Stimulated activated CD8-positive, alpha-beta memory T cell treated with anti-CD3 and anti-CD28 coated beads, Interleukin-15, amount 100 ng/mL, for 24 hours (primary cell): ENCODE measurements at regions not wholly inside any gene's neighbourhood (a gene's known extent, or its start where the extent isn't known, plus 50 kb on each side); places are given as distances from the start of the nearest gene placed in this dataset.
"Not testable (repeated sequence)": the region's sequence is repeated elsewhere in the genome, so short reads cannot be mapped to it uniquely, and the experiment has no call there.

Source experiments
- DNase-seq: peaks from one replicate; pipeline ENCODE4 v3.0.0-alpha.2; 2020; ENCODE audit warnings: low read depth

DNA sequence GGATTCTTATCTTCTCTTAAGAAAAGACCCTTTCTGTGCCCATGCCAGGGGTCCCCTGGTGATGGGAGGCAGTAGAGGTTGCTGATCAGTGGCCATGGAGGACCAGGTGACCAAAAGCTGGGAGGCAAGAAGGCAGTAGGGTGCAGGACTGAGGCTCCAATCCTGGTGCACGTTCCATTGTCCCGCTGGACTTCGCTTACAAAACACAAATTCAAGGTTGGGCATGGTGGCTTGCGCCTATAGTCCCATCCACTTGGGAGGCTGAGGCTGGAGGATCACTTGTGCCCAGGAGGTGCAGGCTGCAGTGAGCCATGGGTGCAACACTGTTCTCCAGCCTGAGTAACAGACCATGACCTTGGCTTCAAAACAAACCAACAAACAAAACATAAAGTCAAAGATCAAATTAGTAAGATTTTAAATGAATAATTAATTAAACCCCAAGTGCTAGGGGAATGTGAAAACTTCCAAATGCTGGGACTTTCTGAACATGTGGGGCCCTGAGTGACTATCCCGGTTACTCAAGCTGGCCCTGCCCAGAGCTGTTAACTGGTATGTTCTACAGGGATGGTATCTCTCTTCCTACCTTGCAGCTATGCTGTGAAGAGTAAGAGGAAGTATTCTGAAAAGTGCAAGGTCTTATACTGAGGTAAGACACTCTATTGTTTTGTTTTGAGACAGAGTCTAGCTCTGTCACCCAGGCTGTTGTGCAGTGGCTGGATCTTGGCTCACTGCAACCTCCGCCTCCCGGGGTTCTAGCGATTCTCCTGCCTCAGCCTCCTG, 97.6 kb downstream of the LYZL2 start:
- no peak for DNase-seq

DNA sequence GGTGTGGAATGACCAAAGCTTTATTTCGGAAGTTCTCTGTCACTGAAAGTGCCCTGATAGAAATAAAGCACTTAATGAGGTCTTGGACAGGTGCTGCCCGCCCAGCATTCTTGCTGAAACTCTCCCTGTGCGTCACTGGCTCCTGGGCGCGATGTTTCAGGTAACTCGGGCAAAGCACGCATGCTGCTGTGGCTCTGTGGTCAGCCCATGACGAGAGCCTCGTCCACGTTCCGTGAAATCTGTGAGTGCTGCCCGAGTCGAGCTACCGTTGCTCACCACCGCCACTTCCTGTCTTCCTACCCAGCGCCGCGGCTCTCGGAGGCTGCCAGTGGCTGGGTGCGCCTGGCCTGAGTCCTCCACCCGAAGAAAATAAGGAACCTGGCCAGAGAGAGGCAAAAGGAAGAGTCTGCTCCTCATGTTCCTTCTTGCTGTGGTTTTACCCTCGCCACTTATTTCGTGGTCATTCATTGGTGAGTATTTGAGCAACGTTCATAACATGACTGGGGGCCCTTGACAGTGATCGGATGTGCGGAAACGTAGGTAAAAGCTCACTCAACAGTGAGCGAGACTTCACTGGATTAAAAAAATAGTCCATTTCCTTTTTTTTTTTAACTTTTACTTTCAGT, 95.5 kb downstream of the MAP3K8 start:
- DNase-seq = peak; percentile 34

DNA sequence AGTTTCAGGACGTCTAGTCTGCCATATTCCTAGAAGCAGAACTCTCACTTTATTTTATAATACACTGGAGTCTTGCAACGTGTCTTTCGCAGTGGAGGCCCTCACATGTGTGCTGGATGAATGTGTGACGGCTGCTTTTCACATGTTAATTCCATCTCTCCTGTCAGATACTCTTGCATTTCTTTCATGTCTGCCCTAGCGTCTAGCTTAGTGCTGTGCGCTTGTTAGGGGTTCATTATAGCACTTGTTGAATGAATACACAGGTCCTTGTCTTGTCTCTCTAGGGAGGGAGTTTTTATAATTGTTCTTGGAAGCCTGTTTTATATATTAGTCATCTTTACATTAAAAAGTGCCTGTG, 94.4 kb downstream of the MAP3K8 start:
- no peak for DNase-seq

DNA sequence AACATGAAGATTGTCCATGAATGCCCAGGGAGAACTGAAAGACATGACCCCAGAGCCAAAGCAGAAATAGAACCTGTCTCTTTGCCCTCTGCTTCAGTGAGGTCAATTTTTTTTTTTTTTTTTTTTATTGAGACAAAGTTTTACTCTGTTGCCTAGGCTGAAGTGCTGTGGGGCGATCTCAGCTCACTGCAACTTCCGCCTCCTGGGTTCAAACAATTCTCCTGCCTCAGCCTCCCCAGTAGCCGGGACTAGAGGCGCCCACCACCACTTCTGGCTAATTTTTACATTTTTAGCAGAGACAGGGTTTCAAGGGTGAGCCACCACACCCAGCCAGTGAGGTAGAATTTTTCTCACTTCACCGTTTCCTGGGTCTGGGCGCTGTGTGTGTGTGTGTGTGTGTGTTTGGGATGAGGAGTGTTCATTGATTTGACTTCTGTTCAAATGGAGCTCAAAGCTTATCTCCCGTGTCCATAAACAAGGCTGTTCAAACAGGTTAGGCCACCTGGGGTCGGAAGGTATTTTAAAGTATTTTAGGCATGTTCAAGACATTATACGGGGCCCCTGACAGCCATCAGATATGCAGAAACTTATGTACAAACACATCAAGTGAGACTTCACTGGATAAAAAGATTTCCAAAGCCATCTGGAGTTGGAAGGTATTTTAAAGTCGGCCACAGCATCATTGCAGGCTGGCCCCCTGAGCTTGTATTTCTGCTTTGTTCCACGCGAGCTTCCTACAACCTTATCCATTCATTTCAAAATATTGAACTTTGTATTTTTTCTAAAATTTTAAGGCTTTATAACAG, 93.8 kb downstream of the MAP3K8 start:
- DNase-seq = no peak

DNA sequence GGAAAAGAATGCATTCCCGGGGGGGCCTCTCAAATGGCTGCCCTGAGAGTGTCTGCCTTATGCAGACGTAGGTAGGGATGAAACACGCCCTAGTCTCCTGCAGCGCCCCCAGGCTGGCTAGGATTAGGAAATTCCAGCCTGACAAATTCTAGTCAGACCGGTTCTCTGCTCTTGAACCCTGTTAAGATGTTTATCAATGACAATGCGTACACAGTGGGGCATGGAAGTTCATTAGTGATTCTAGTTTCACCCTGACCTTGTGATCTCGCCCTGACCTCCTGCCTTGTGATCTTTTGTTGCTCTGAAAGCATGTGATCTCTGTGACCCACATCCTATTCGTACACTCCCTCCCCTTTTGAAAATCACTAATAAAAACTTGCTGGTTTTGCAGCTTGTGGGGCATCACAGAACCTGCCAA, 88.7 kb downstream of the MAP3K8 start:
- not testable (repeated sequence) for DNase-seq

DNA sequence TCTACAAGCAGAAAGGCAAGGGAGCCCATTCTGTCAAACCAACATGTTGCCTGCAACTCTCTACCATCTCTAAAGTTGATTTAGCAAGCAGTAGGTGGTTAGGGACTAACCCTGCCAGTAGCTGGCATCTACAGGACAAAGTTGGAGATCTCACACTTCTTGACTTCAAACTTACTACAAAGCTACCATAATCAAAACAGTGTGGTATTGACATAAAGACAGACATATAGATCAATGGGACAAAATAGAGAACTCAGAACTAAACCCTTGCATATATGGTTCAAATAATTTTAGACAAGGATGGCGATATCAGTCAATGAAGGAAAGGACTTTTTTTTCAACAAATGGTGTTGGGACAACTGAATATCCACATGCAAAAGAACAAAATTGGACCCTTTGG, 84.9 kb downstream of the MAP3K8 start:
- DNase-seq = no peak
